Peyer's patch (tissue), 4 donors: ENCODE measurements at regions not wholly inside any gene's neighbourhood (a gene's known extent, or its start where the extent isn't known, plus 50 kb on each side); places are given as distances from the start of the nearest gene placed in this dataset.
"Not testable (repeated sequence)": the region's sequence is repeated elsewhere in the genome, so short reads cannot be mapped to it uniquely, and the experiment has no call there.

ENCODE experiments used
- POLR2A ChIP-seq, 2 donors: fragments of 450-650 bp; IDR thresholded peaks; one replicate each; pipeline ENCODE4 v1.5.1; 2017; ENCODE audit warnings: antibody characterized with exemption in 2 of 2, mild to moderate bottlenecking in 2 of 2, moderate library complexity in 2 of 2
- TF ChIP-seq, protein P1 (sequence below), 6 experiments: fragments of 450-650 bp in 4 of 6; fragments of 200-600 bp in 2 of 6; sonication (generic) in 1 of 6; IDR thresholded peaks; one replicate each; pipeline ENCODE4 v1.5.1; 2017 to 2019; ENCODE audit warnings: antibody characterized with exemption in 6 of 6, mild to moderate bottlenecking in 3 of 6, moderate library complexity in 1 of 6

DNA sequence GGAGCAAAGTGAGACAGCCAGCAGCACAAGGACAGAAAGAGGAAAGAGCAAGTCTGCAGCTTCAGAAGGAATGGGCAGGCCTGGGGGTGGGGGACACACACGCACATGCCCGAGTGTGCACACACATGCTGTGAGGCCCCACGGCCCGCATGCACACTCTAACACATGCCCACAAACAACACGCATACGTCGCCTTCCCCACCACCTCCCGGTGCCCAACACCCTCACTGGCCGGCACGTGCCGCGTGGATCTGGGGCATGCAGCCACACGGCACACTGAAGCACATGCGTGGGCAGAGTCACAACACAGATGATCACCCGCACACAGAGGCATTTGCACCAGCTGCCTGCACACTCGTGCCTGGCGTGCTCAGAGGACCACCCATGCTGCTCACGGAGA is 161.5 kb downstream of the GOLGA6L4 start:
- TF ChIP-seq, protein P1, sequence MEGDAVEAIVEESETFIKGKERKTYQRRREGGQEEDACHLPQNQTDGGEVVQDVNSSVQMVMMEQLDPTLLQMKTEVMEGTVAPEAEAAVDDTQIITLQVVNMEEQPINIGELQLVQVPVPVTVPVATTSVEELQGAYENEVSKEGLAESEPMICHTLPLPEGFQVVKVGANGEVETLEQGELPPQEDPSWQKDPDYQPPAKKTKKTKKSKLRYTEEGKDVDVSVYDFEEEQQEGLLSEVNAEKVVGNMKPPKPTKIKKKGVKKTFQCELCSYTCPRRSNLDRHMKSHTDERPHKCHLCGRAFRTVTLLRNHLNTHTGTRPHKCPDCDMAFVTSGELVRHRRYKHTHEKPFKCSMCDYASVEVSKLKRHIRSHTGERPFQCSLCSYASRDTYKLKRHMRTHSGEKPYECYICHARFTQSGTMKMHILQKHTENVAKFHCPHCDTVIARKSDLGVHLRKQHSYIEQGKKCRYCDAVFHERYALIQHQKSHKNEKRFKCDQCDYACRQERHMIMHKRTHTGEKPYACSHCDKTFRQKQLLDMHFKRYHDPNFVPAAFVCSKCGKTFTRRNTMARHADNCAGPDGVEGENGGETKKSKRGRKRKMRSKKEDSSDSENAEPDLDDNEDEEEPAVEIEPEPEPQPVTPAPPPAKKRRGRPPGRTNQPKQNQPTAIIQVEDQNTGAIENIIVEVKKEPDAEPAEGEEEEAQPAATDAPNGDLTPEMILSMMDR (IDR thresholded peaks at IDR 0.05): not testable (repeated sequence)
- not testable (repeated sequence) for TF ChIP-seq POLR2A (IDR thresholded peaks at IDR 0.05)
